22Rv1 (cell line): ENCODE measurements at regions not wholly inside any gene's neighbourhood (a gene's known extent, or its start where the extent isn't known, plus 50 kb on each side); places are given as distances from the start of the nearest gene placed in this dataset.

Experiments used
- H3K27ac ChIP-seq: fragments of 450-650 bp; 2 replicates; pipeline ENCODE4 v1.5.1; 2017
- ZFX ChIP-seq: fragments of 450-650 bp; IDR thresholded peaks from 2 replicates; pipeline ENCODE4 v1.6.1; 2017; ENCODE audit warnings: antibody characterized with exemption, borderline replicate concordance
- TF ChIP-seq, protein P1 (sequence below): fragments of 450-650 bp; IDR thresholded peaks from 2 replicates; pipeline ENCODE4 v1.5.1; 2017; ENCODE audit warnings: mild to moderate bottlenecking

DNA sequence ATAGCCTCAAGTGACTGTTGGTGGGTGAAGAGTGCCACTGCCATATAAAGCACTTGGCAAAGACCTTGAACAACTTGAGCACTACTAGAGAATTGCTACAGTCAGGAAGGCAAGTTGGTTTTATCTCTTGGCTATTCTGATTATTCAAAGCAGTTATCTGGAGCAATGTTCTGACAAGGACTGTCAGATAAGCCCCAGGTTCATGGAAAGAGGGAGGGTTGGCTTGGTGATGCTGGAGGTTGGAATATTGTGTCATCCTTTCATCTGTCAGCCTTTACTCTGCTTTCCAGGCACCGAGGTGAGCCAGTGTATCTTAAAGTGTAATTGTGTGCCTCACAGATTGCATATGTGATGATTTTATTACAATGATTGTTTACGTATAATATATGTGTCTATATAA lies 548.4 kb upstream of the ZNF608 start:
- H3K27ac ChIP-seq: no peak overlapping the region
- TF ChIP-seq, protein P1, sequence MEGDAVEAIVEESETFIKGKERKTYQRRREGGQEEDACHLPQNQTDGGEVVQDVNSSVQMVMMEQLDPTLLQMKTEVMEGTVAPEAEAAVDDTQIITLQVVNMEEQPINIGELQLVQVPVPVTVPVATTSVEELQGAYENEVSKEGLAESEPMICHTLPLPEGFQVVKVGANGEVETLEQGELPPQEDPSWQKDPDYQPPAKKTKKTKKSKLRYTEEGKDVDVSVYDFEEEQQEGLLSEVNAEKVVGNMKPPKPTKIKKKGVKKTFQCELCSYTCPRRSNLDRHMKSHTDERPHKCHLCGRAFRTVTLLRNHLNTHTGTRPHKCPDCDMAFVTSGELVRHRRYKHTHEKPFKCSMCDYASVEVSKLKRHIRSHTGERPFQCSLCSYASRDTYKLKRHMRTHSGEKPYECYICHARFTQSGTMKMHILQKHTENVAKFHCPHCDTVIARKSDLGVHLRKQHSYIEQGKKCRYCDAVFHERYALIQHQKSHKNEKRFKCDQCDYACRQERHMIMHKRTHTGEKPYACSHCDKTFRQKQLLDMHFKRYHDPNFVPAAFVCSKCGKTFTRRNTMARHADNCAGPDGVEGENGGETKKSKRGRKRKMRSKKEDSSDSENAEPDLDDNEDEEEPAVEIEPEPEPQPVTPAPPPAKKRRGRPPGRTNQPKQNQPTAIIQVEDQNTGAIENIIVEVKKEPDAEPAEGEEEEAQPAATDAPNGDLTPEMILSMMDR: no peak
- TF ChIP-seq ZFX: no peak

DNA sequence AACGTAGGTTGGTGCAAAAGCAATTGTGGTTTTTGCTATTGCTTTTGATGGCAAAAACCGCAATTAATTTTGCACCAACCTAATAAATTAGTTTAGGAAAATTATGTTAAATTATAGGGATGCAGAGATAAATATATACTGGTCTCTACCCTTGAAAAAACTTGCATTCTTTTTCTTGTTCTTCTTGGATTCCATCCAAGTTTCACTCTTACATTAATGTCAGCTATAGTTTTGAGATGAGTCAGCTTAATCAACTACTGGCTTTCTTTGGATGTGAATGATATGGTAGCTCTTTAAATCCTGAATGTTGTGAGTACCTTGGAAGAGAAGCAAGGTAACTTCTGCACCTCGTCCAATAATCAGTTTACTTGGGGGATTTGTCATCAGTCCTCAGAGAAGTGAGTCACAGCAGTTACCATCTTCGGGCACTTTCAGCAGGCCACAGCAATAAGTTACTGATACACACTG lies 549.0 kb upstream of the ZNF608 start:
- TF ChIP-seq, protein P1: no peak
- TF ChIP-seq ZFX: no peak
- H3K27ac ChIP-seq: no peak overlapping the region

DNA sequence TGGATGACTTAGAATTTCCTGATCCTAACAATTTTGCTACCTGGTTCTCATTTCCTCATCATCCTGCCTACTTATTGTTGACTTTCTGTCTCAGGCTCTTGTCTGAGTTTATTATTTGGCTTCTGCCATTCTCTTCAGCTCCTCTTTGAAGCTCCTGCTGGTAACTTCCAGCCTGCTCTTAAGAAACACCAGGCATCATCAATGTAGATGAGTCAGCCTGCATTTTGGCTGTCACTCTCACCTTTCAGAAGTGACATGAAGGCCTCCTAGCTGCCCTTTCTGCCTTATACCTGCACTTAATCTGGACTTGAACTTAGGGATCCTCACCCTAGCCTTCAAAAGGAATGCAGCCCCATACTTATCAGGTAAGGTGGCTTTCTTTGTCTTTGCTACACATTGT lies 551.8 kb upstream of the ZNF608 start:
- H3K27ac ChIP-seq: no peak overlapping the region

DNA sequence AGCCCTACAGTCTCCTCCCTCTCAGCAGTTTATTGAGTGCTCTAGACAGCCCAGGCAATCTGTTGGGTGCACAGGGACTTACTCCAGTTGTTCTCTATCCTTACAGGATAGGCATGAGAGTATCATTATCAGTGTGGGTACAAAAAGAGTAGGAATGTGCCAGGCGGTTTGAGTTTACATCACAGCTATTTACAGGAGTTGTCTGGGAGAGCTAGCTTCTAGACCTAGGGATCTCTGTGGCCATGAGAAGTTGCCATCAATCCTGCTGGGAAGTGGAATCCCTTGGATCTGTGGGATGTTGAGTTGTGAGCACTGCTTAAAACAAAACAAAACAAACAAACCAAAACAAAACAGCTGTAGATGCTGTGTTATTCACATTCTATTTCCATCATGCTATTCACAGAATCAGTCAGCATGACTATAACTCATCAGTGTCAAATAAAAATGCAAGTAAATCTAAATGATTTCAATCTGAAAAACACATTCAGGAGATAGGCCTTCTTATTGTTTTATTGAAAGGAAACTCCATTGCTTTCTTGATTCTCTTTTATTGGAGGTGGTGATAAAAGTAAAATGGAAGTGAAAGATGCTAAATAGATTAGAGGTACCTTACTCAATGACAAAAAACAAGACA lies 552.4 kb upstream of the ZNF608 start:
- TF ChIP-seq, protein P1: no peak
- TF ChIP-seq ZFX: no peak
- H3K27ac ChIP-seq: no peak overlapping the region

More for the DNA sequence above, 551.8 kb upstream of the ZNF608 start:
- TF ChIP-seq, protein P1: no peak
- no peak for TF ChIP-seq ZFX

DNA sequence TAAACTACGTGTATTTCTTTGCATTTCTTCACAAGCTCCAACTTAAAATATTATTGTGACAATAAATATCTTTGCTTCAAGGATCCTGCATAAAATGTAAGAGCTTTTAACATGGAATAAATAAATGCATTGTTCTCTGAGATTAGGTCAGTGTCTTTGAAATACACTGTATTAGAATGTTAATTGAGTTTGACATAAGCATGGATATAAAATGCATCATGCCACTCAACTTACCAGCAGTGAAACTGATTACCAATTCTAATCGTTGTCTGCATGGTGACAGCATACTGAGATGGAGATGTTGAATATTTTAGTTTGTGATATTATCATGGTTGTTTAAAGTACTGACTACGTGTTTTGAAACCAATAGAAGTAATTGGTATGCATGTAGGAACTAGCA lies 555.3 kb upstream of the ZNF608 start:
- no peak overlapping the region for H3K27ac ChIP-seq
- TF ChIP-seq ZFX: no peak
- TF ChIP-seq, protein P1: no peak

DNA sequence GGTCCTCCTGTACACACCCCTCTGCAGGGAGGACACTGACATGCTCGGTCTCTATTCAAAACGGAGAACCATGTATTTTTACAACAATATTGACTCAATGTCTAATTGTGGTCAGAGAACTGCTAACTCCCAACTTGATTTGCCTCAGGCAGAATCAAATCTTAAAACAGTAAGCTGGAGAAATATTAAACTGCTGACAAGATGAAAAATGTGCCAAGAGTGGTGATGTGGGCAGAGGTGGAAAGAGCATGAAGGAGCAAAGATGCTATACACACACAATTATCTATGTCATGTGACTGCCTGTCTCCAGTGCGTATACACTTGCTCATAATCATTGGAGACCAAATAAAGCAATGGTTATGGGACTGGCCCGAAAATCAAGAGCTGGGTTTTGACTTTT lies 556.1 kb upstream of the ZNF608 start:
- TF ChIP-seq ZFX: no peak
- TF ChIP-seq, protein P1: no peak
- no peak overlapping the region for H3K27ac ChIP-seq

DNA sequence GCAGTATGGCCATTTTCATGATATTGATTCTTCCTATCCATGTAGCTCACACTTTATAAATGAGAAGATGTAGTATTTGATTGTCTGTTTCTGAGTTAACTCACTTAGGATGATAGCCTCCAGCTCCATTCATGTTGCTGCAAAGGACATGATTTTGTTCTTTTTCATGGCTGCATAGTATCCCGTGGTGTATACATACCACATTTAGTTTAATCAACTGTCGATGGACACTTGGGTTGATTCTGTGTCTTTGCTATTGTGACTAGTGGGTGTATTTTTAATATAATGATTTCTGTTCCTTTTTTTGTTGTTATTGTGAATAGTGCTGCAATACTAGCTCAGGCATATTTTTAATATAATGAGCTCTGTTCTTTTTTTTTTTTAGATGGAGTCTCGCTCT lies 560.3 kb upstream of the ZNF608 start:
- TF ChIP-seq, protein P1: no peak
- TF ChIP-seq ZFX: no peak
- H3K27ac ChIP-seq: no peak overlapping the region
